A549 (cell line): ENCODE measurements at regions not wholly inside any gene's neighbourhood (a gene's known extent, or its start where the extent isn't known, plus 50 kb on each side); places are given as distances from the start of the nearest gene placed in this dataset.

Experiments used
- CTCF ChIP-seq: fragments of >200 bp; sonication (Bioruptor Twin); formaldehyde crosslinking; IDR thresholded peaks from 3 replicates; pipeline ENCODE4 v1.5.1; 2016
- POLR2A ChIP-seq: IDR thresholded peaks from 2 replicates; pipeline ENCODE4 v1.6.1; 2012; ENCODE audit warnings: mild to moderate bottlenecking, low read length
- POLR2AphosphoS2 ChIP-seq: conservative IDR thresholded peaks from 2 replicates; pipeline ENCODE4 v1.6.1; 2012; ENCODE audit warnings: low read length, improper control_type of control experiment, inconsistent platforms
- ZNF302 ChIP-seq: fragments of 250-450 bp; sonication (Bioruptor Pico); IDR thresholded peaks from 2 replicates; pipeline ENCODE4 v1.9.0; 2021; ENCODE audit warnings: inconsistent platforms, mild to moderate bottlenecking, moderate library complexity

GRCh38 chr2:180394305-180394704 lies 387.2 kb upstream of the CWC22 start:
- TF ChIP-seq POLR2A (no peak), CTCF (no peak), ZNF302 (CRISPR knock-in tag) (no peak), POLR2AphosphoS2 (no peak)
